Fibroblast of villous mesenchyme (primary cell): ENCODE measurements at regions not wholly inside any gene's neighbourhood (a gene's known extent, or its start where the extent isn't known, plus 50 kb on each side); places are given as distances from the start of the nearest gene placed in this dataset.

Experiments used
- DNase-seq: peaks from one replicate; pipeline ENCODE4 v3.0.0-alpha.2; 2010; ENCODE audit warnings: low read depth
- H3K4me3 ChIP-seq: 2 replicates; pipeline ENCODE4 v1.5.1; 2011; ENCODE audit warnings: low read depth, mild to moderate bottlenecking, low read length
- CTCF ChIP-seq: IDR thresholded peaks from 2 replicates; pipeline ENCODE4 v1.5.1; 2012; ENCODE audit warnings: low read depth, mild to moderate bottlenecking, low read length; ENCODE audit not compliant: insufficient read depth

- no peak for TF ChIP-seq CTCF
- no peak for DNase-seq
- no peak overlapping the region for H3K4me3 ChIP-seq
These were observed 188.1 kb upstream of the STEAP1 start for GRCh38 chr7:89966067-89966664.

- no peak for TF ChIP-seq CTCF
- DNase-seq = no peak
- H3K4me3 ChIP-seq = no peak overlapping the region
These were observed 178.7 kb upstream of the STEAP1 start for GRCh38 chr7:89975577-89975976.

- DNase-seq = no peak
- H3K4me3 ChIP-seq = no peak overlapping the region
- TF ChIP-seq CTCF = no peak
These were observed 166.6 kb upstream of the STEAP1 start for GRCh38 chr7:89987665-89988064.

- no peak for TF ChIP-seq CTCF
- H3K4me3 ChIP-seq = no peak overlapping the region
- DNase-seq = no peak
These were observed 166.2 kb upstream of the STEAP1 start for GRCh38 chr7:89988074-89988473.

DNA sequence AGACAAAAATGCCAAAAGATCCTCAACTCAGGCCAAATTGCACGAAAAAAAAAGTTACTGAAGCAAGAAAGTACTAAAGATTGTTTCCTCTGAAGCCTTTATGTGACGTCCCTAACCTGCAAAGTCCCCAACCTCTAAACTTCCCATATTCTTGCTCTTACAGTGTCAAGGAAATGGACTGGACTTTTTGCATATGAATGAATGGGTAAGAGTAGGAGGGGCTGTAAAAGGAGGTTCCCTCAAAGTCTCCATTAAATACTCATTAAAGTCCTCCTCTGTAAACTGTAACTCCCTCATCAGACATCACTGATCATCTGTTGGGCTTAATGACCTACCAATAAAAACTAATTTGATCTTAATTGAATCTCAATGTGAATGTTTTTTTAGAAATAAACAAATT lies 164.8 kb upstream of the STEAP1 start:
- H3K4me3 ChIP-seq = no peak overlapping the region
- TF ChIP-seq CTCF = no peak
- no peak for DNase-seq

- no peak for TF ChIP-seq CTCF
- DNase-seq = no peak
These were observed 159.8 kb upstream of the STEAP1 start for GRCh38 chr7:89994483-89994882.

GRCh38 chr7:89998554-89998953 lies 155.7 kb upstream of the STEAP1 start:
- no peak overlapping the region for H3K4me3 ChIP-seq
- no peak for TF ChIP-seq CTCF
- no peak for DNase-seq

More at GRCh38 chr7:89994483-89994882, 159.8 kb upstream of the STEAP1 start:
- H3K4me3 ChIP-seq = no peak overlapping the region
